AG04449 (cell line): ENCODE measurements at regions not wholly inside any gene's neighbourhood (a gene's known extent, or its start where the extent isn't known, plus 50 kb on each side); places are given as distances from the start of the nearest gene placed in this dataset.

Experiments
- CTCF ChIA-PET: fragments of 350-600 bp; formaldehyde crosslinking; extraction: SDS; loops from one replicate; lab custom pipeline; 2021; ENCODE audit warnings: antibody characterized with exemption; lab: Yijun Ruan, JAX
- POLR2A ChIA-PET: fragments of 400-600, 350-600 bp; formaldehyde crosslinking; extraction: SDS; loops from one replicate; lab custom pipeline; 2020; ENCODE audit warnings: antibody characterized with exemption, inconsistent platforms; lab: Yijun Ruan, JAX
- DNase-seq: peaks from one replicate; pipeline ENCODE4 v3.0.0-alpha.2; 2010; ENCODE audit warnings: low read depth, low spot score
- H3K4me3 ChIP-seq: 2 replicates; pipeline ENCODE4 v1.5.1; 2011; ENCODE audit warnings: low read depth, mild to moderate bottlenecking, control low read depth, low read length
- CTCF ChIP-seq: IDR thresholded peaks from one replicate; pipeline ENCODE4 v1.5.1; 2011; ENCODE audit warnings: mild to moderate bottlenecking, moderate library complexity, low read length, control low read depth, inconsistent platforms; ENCODE audit not compliant: insufficient read depth; ENCODE audit errors: missing control alignments

GRCh38 chr15:39488961-39489360 is 91.9 kb upstream of the THBS1 start:
- no peak for DNase-seq
- TF ChIP-seq CTCF, result no peak
- ChIA-PET POLR2A (interaction anchor here (0.6 kb wide), 1 partner anchor 76 kb away, joined by 3 read pairs; no protein-coding TSS in a partner anchor), CTCF (no interaction called here)
- no peak overlapping the region for H3K4me3 ChIP-seq

- ChIA-PET POLR2A (no interaction called here), CTCF (no interaction called here)
- TF ChIP-seq CTCF, result no peak
- DNase-seq, result no peak
- no peak overlapping the region for H3K4me3 ChIP-seq
Measured at GRCh38 chr15:39491115-39491885, 89.6 kb upstream of the THBS1 start.

GRCh38 chr15:39491886-39492490 is 88.9 kb upstream of the THBS1 start:
- no peak for DNase-seq
- CTCF ChIA-PET, result no interaction called here
- TF ChIP-seq CTCF, result no peak
- POLR2A ChIA-PET, result no interaction called here
- no peak overlapping the region for H3K4me3 ChIP-seq

- POLR2A ChIA-PET, result no interaction called here
Measured at GRCh38 chr15:39493424-39494067, 87.3 kb upstream of the THBS1 start.

GRCh38 chr15:39494462-39494861 is 86.4 kb upstream of the THBS1 start:
- DNase-seq, result no peak
- ChIA-PET POLR2A (no interaction called here), CTCF (interaction anchor here (1.0 to 2.3 kb wide), 3 partner anchors 11 to 26 kb away, joined by 3 to 6 read pairs (median 4); no protein-coding TSS in a partner anchor)
- H3K4me3 ChIP-seq, result no peak overlapping the region
- no peak for TF ChIP-seq CTCF

More at GRCh38 chr15:39493424-39494067, 87.3 kb upstream of the THBS1 start:
- CTCF ChIA-PET, result interaction anchor here (1.5 to 2.3 kb wide), 2 partner anchors 19 to 25 kb away, joined by 3 to 6 read pairs; no protein-coding TSS in a partner anchor
- no peak overlapping the region for H3K4me3 ChIP-seq
- no peak for TF ChIP-seq CTCF
- DNase-seq, result no peak
